Fibroblast of lung (primary cell): ENCODE measurements at regions not wholly inside any gene's neighbourhood (a gene's known extent, or its start where the extent isn't known, plus 50 kb on each side); places are given as distances from the start of the nearest gene placed in this dataset.

Source experiments
- CTCF ChIP-seq, 2 donors: IDR thresholded peaks in 1 of 2; conservative IDR thresholded peaks in 1 of 2; 1 replicate in 1 of 2; 2 replicates in 1 of 2; pipeline ENCODE4 v1.5.1; 2011 to 2012; ENCODE audit warnings: low read length in 2 of 2, control low read depth in 1 of 2, inconsistent platforms in 1 of 2, low read depth in 1 of 2, mild to moderate bottlenecking in 1 of 2
- EZH2 ChIP-seq: IDR thresholded peaks from 2 replicates; pipeline ENCODE4 v1.5.1; 2012; ENCODE audit warnings: low read length, control low read depth, mild to moderate bottlenecking; ENCODE audit errors: missing control alignments

- TF ChIP-seq CTCF (conservative IDR thresholded peaks at IDR 0.05 in 1 of 2, IDR thresholded peaks at IDR 0.05 in 1 of 2; ENCODE audit: low read depth in 1 of 2, low read length in 2 of 2): no peak
- TF ChIP-seq EZH2: no peak
Observed at GRCh38 chr2:11995456-11995855, 249.0 kb downstream of the LPIN1 start.
